ENCODE measurements at regions not wholly inside any gene's neighbourhood (a gene's known extent, or its start where the extent isn't known, plus 50 kb on each side); places are given as distances from the start of the nearest gene placed in this dataset.

GRCh38 chr3:13932578-13933295 lies 52.9 kb upstream of the WNT7A start:
- Histone ChIP-seq H3K27me3 (replicated peaks; ENCODE audit: insufficient read depth) (no peaks in the 10 kb centered on the region), H3K4me1 (replicated peaks) (no peaks in the 10 kb centered on the region), H3K4me3 (peak overlapping the region; percentile 9 to 22), H3K27ac (no peak overlapping the region), H3K36me3 (no peaks in the 10 kb centered on the region), H3K9me3 (no peaks in the 10 kb centered on the region)
- TF ChIP-seq POLR2A (IDR thresholded peaks at IDR 0.05) (no peak), CTCF (IDR thresholded peaks at IDR 0.05) (no peak), POLR2AphosphoS5 (IDR thresholded peaks at IDR 0.05) (no peak)
- WGBS: 19% methylated on average over 54 of the region's 70 CpGs
- intact Hi-C loops (cut with DNase I): no loop called here
- no peak for DNase-seq (ENCODE audit: low spot score)

GRCh38 chr3:13931172-13931571 lies 51.3 kb upstream of the WNT7A start:
- H3K27ac ChIP-seq: no peak overlapping the region
- H3K9me3 ChIP-seq: no peaks in the 10 kb centered on the region
- H3K36me3 ChIP-seq: no peaks in the 10 kb centered on the region
- no peak for TF ChIP-seq POLR2A (IDR thresholded peaks at IDR 0.05)
- no peak for TF ChIP-seq POLR2AphosphoS5 (IDR thresholded peaks at IDR 0.05)
- no peak for TF ChIP-seq CTCF (IDR thresholded peaks at IDR 0.05)
- no peaks in the 10 kb centered on the region for H3K27me3 ChIP-seq (replicated peaks; ENCODE audit: insufficient read depth)
- DNase-seq (ENCODE audit: low spot score): no peak
- WGBS: 95% methylated on average over 4 of the region's 4 CpGs
- intact Hi-C loops (cut with DNase I): no loop called here
- no peaks in the 10 kb centered on the region for H3K4me1 ChIP-seq (replicated peaks)
- no peak overlapping the region for H3K4me3 ChIP-seq
